22Rv1 (cell line): ENCODE measurements at regions not wholly inside any gene's neighbourhood (a gene's known extent, or its start where the extent isn't known, plus 50 kb on each side); places are given as distances from the start of the nearest gene placed in this dataset.
"Not testable (repeated sequence)": the region's sequence is repeated elsewhere in the genome, so short reads cannot be mapped to it uniquely, and the experiment has no call there.

ENCODE experiments used
- H3K27ac ChIP-seq: fragments of 450-650 bp; 2 replicates; pipeline ENCODE4 v1.5.1; 2017
- CTCF ChIP-seq: fragments of 450-650 bp; IDR thresholded peaks from 2 replicates; pipeline ENCODE4 v1.5.1; 2017; ENCODE audit warnings: mild to moderate bottlenecking
- ZFX ChIP-seq: fragments of 450-650 bp; IDR thresholded peaks from 2 replicates; pipeline ENCODE4 v1.6.1; 2017; ENCODE audit warnings: antibody characterized with exemption, borderline replicate concordance

- H3K27ac ChIP-seq, result no peak overlapping the region
- TF ChIP-seq ZFX, result no peak
- no peak for TF ChIP-seq CTCF
These were observed 770.4 kb upstream of the ALG10B start for GRCh38 chr12:37546206-37546605.

- no peak for TF ChIP-seq CTCF
- TF ChIP-seq ZFX, result no peak
- H3K27ac ChIP-seq, result no peak overlapping the region
These were observed 769.6 kb upstream of the ALG10B start for GRCh38 chr12:37546901-37547475.

GRCh38 chr12:37547611-37548010 is 769.0 kb upstream of the ALG10B start:
- TF ChIP-seq ZFX (no peak), CTCF (no peak)
- no peak overlapping the region for H3K27ac ChIP-seq

- H3K27ac ChIP-seq, result no peak overlapping the region
These were observed 768.2 kb upstream of the ALG10B start for GRCh38 chr12:37548266-37548805.

GRCh38 chr12:37556957-37557356 is 759.6 kb upstream of the ALG10B start:
- H3K27ac ChIP-seq, result not testable (repeated sequence)

More at GRCh38 chr12:37548266-37548805, 768.2 kb upstream of the ALG10B start:
- no peak for TF ChIP-seq ZFX
- no peak for TF ChIP-seq CTCF

- no peak overlapping the region for H3K27ac ChIP-seq
- TF ChIP-seq CTCF (no peak), ZFX (no peak)
These were observed 751.5 kb upstream of the ALG10B start for GRCh38 chr12:37565112-37565511.

- not testable (repeated sequence) for H3K27ac ChIP-seq
These were observed 746.0 kb upstream of the ALG10B start for GRCh38 chr12:37570547-37570946.
